Neuronal stem cell (in vitro differentiated cells): ENCODE measurements at regions not wholly inside any gene's neighbourhood (a gene's known extent, or its start where the extent isn't known, plus 50 kb on each side); places are given as distances from the start of the nearest gene placed in this dataset.
A peak's percentile ranks its signal among the peaks of the same experiment; 100 is the strongest.

Source experiments
- DNase-seq: peaks from one replicate; pipeline ENCODE4 v3.0.0-alpha.2; 2013; ENCODE audit warnings: low spot score
- H2AFZ ChIP-seq: one replicate; pipeline ENCODE4 v1.6.1; 2013; ENCODE audit warnings: mild to moderate bottlenecking, low read length, inconsistent platforms
- H2AK5ac ChIP-seq: 2 replicates; pipeline ENCODE4 v1.6.1; 2013; ENCODE audit warnings: low read depth, mild to moderate bottlenecking, inconsistent platforms, low read length, moderate library complexity, mixed read lengths
- H2BK120ac ChIP-seq: 2 replicates; pipeline ENCODE4 v1.6.1; 2013; ENCODE audit warnings: low read depth, mild to moderate bottlenecking, inconsistent platforms, low read length, moderate library complexity, mixed read lengths
- H2BK12ac ChIP-seq: one replicate; pipeline ENCODE4 v1.6.1; 2013; ENCODE audit warnings: low read length, inconsistent platforms
- H2BK15ac ChIP-seq: 2 replicates; pipeline ENCODE4 v1.6.1; 2013; ENCODE audit warnings: mild to moderate bottlenecking, low read length, inconsistent platforms, mixed read lengths
- H2BK5ac ChIP-seq: one replicate; pipeline ENCODE4 v1.6.1; 2013; ENCODE audit warnings: inconsistent platforms, mild to moderate bottlenecking, low read length, moderate library complexity
- H3K14ac ChIP-seq: one replicate; pipeline ENCODE4 v1.6.1; 2013; ENCODE audit warnings: low read length, inconsistent platforms
- H3K18ac ChIP-seq: 2 replicates; pipeline ENCODE4 v1.6.1; 2013; ENCODE audit warnings: low read length, inconsistent platforms
- H3K23ac ChIP-seq: 2 replicates; pipeline ENCODE4 v1.6.1; 2013; ENCODE audit warnings: low read depth, mild to moderate bottlenecking, mixed read lengths, low read length, inconsistent platforms; ENCODE audit not compliant: poor library complexity
- H3K27ac ChIP-seq: replicated peaks from 3 replicates; pipeline ENCODE4 v1.5.1; 2013; ENCODE audit warnings: low read length, inconsistent platforms
- H3K27me3 ChIP-seq, 3 experiments: 2 replicates each; pipeline ENCODE4 v1.6.1; 2013; ENCODE audit warnings: low read length in 3 of 3, mild to moderate bottlenecking in 2 of 3, inconsistent platforms in 1 of 3, low read depth in 1 of 3, mixed read lengths in 1 of 3, moderate library complexity in 1 of 3; ENCODE audit not compliant: control insufficient read depth in 3 of 3, insufficient read depth in 3 of 3
- H3K36me3 ChIP-seq, 2 donors: replicated peaks in 1 of 2; 2 replicates each; pipeline ENCODE4 v1.6.1; 2013; ENCODE audit warnings: low read length in 2 of 2; ENCODE audit not compliant: control insufficient read depth in 2 of 2, insufficient read depth in 2 of 2
- H3K4ac ChIP-seq: 2 replicates; pipeline ENCODE4 v1.6.1; 2013; ENCODE audit warnings: inconsistent platforms, mild to moderate bottlenecking, low read length, moderate library complexity
- H3K4me1 ChIP-seq, 2 donors: 1 replicate in 1 of 2; 2 replicates in 1 of 2; pipeline ENCODE4 v1.6.1; 2013; ENCODE audit warnings: low read length in 2 of 2, low read depth in 1 of 2; ENCODE audit not compliant: control insufficient read depth in 2 of 2, insufficient read depth in 1 of 2
- H3K4me2 ChIP-seq: one replicate; pipeline ENCODE4 v1.6.1; 2013; ENCODE audit warnings: mild to moderate bottlenecking, low read length, inconsistent platforms; ENCODE audit not compliant: insufficient read depth, poor library complexity, severe bottlenecking
- H3K4me3 ChIP-seq, 2 donors: 2 replicates each; pipeline ENCODE4 v1.5.1; 2013; ENCODE audit warnings: low read length in 2 of 2, mild to moderate bottlenecking in 2 of 2, inconsistent platforms in 1 of 2, moderate library complexity in 1 of 2
- H3K79me1 ChIP-seq: one replicate; pipeline ENCODE4 v1.6.1; 2013; ENCODE audit warnings: low read depth, mild to moderate bottlenecking, inconsistent platforms, low read length, moderate library complexity
- H3K9ac ChIP-seq: one replicate; pipeline ENCODE4 v1.6.1; 2013; ENCODE audit warnings: mild to moderate bottlenecking, low read depth, low read length, inconsistent platforms; ENCODE audit not compliant: poor library complexity
- H3K9me3 ChIP-seq, 2 donors: replicated peaks in 1 of 2; 2 replicates each; pipeline versions ENCODE3 to v1.6.1; 2013; ENCODE audit warnings: low read length in 2 of 2, mild to moderate bottlenecking in 2 of 2, inconsistent platforms in 1 of 2, low read depth in 1 of 2, mixed read lengths in 1 of 2, moderate library complexity in 1 of 2; ENCODE audit not compliant: control insufficient read depth in 2 of 2, insufficient read depth in 1 of 2
- H4K8ac ChIP-seq: one replicate; pipeline ENCODE4 v1.6.1; 2013; ENCODE audit warnings: low read depth, mild to moderate bottlenecking, inconsistent platforms, low read length, moderate library complexity
- H4K91ac ChIP-seq: one replicate; pipeline ENCODE4 v1.6.1; 2013; ENCODE audit warnings: low read length, low read depth, mild to moderate bottlenecking, inconsistent platforms; ENCODE audit not compliant: poor library complexity
- WGBS, 2 donors: extraction: QIAGEN DNeasy Blood & Tissue Kit; methylation state at CpG; one replicate each; pipeline ENCODE4 v1.1.7; 2013; ENCODE audit warnings: missing lambda C conversion rate in 2 of 2, mixed read lengths in 1 of 2; ENCODE audit not compliant: insufficient read length in 2 of 2, insufficient replicate concordance in 1 of 2; ENCODE audit errors: extremely low coverage in 2 of 2; 5-methylcytosine and 5-hydroxymethylcytosine counted together

GRCh38 chr3:177749836-177750235, 552.6 kb upstream of the TBL1XR1 start:
- H3K9me3 ChIP-seq = no peaks in the 10 kb centered on the region
- H4K91ac ChIP-seq = no peak overlapping the region
- no peak overlapping the region for H2AFZ ChIP-seq
- no peak overlapping the region for H2BK12ac ChIP-seq
- H3K9ac ChIP-seq = no peak overlapping the region
- no peak overlapping the region for H3K23ac ChIP-seq
- H3K4me2 ChIP-seq = no peak overlapping the region
- H3K79me1 ChIP-seq = no peaks in the 10 kb centered on the region
- H3K14ac ChIP-seq = no peak overlapping the region
- no peak overlapping the region for H3K4me3 ChIP-seq
- no peak overlapping the region for H2BK15ac ChIP-seq
- H2BK120ac ChIP-seq = no peak overlapping the region
- H3K4ac ChIP-seq = no peak overlapping the region
- no peak overlapping the region for H3K18ac ChIP-seq
- no CpG with 5 or more reads among the region's 1 CpG for WGBS, 2 donors
- H3K27ac ChIP-seq = no peak overlapping the region
- no peak overlapping the region for H2AK5ac ChIP-seq
- peaks cover 2 to 9% of the 10 kb centered on the region in 2 donors for H3K4me1 ChIP-seq
- no peak overlapping the region for H4K8ac ChIP-seq
- H3K36me3 ChIP-seq = no peaks in the 10 kb centered on the region
- no peaks in the 10 kb centered on the region for H3K27me3 ChIP-seq
- no peak overlapping the region for H2BK5ac ChIP-seq
- DNase-seq = no peak

GRCh38 chr3:177750436-177750835, 553.2 kb upstream of the TBL1XR1 start:
- Histone ChIP-seq H3K23ac (no peak overlapping the region), H3K27ac (no peak overlapping the region), H3K18ac (no peak overlapping the region), H2BK5ac (no peak overlapping the region), H3K9me3 (no peaks in the 10 kb centered on the region), H4K8ac (no peak overlapping the region), H3K79me1 (no peaks in the 10 kb centered on the region), H3K14ac (no peak overlapping the region), H4K91ac (no peak overlapping the region), H2BK15ac (no peak overlapping the region), H3K4me1 (peaks cover 2 to 9% of the 10 kb centered on the region in 2 donors), H2BK120ac (no peak overlapping the region), H3K36me3 (no peaks in the 10 kb centered on the region), H3K4ac (no peak overlapping the region), H3K4me2 (no peak overlapping the region), H2AK5ac (no peak overlapping the region), H3K27me3 (no peaks in the 10 kb centered on the region), H3K9ac (no peak overlapping the region), H3K4me3 (no peak overlapping the region), H2BK12ac (no peak overlapping the region), H2AFZ (no peak overlapping the region)
- DNase-seq = no peak
- WGBS, 2 donors = no CpG with 5 or more reads among the region's 1 CpG

GRCh38 chr3:177751770-177752169, 554.5 kb upstream of the TBL1XR1 start:
- Histone ChIP-seq H2BK15ac (no peak overlapping the region), H3K18ac (peak overlapping the region; percentile 12), H4K91ac (no peak overlapping the region), H3K79me1 (no peaks in the 10 kb centered on the region), H3K9me3 (peaks cover 0 to 5% of the 10 kb centered on the region in 2 donors), H3K27me3 (no peaks in the 10 kb centered on the region), H3K23ac (no peak overlapping the region), H2AK5ac (no peak overlapping the region), H3K14ac (no peak overlapping the region), H2BK5ac (no peak overlapping the region), H3K9ac (no peak overlapping the region), H4K8ac (no peak overlapping the region), H3K4me1 (peaks cover 2 to 3% of the 10 kb centered on the region in 2 donors), H3K4me2 (no peak overlapping the region), H2BK12ac (no peak overlapping the region), H2AFZ (no peak overlapping the region), H3K27ac (no peak overlapping the region), H3K4me3 (no peak overlapping the region), H3K4ac (no peak overlapping the region), H2BK120ac (no peak overlapping the region), H3K36me3 (no peaks in the 10 kb centered on the region)
- no peak for DNase-seq
- WGBS, 2 donors = no CpG with 5 or more reads among the region's 4 CpGs

GRCh38 chr3:177752831-177753230, 555.5 kb upstream of the TBL1XR1 start:
- Histone ChIP-seq H3K18ac (no peak overlapping the region), H2BK12ac (no peak overlapping the region)

More at GRCh38 chr3:177752831-177753230, 555.5 kb upstream of the TBL1XR1 start:
- H3K27ac ChIP-seq = no peak overlapping the region
- no peak overlapping the region for H3K14ac ChIP-seq
- H4K91ac ChIP-seq = no peak overlapping the region
- H3K27me3 ChIP-seq = no peaks in the 10 kb centered on the region
- H3K23ac ChIP-seq = no peak overlapping the region
- H3K4me3 ChIP-seq = no peak overlapping the region
- H2AK5ac ChIP-seq = no peak overlapping the region
- 100% methylated on average over 1 of the region's 3 CpGs; no CpG with 5 or more reads in 1 of the 2 donors for WGBS, 2 donors
- H3K9ac ChIP-seq = no peak overlapping the region
- no peak overlapping the region for H2BK120ac ChIP-seq
- H3K4me1 ChIP-seq = peaks cover 0 to 3% of the 10 kb centered on the region in 2 donors
- H3K4me2 ChIP-seq = no peak overlapping the region
- DNase-seq = no peak
- H2BK15ac ChIP-seq = no peak overlapping the region
- no peaks in the 10 kb centered on the region for H3K36me3 ChIP-seq
- H3K9me3 ChIP-seq = peaks cover 3 to 11% of the 10 kb centered on the region in 2 donors
- no peak overlapping the region for H4K8ac ChIP-seq
- no peaks in the 10 kb centered on the region for H3K79me1 ChIP-seq
- no peak overlapping the region for H2AFZ ChIP-seq
- H2BK5ac ChIP-seq = no peak overlapping the region
- H3K4ac ChIP-seq = no peak overlapping the region
